Stimulated activated CD4-positive, alpha-beta T cell treated with anti-CD3 and anti-CD28 coated beads, Interleukin-4, amount 100 ng/mL, for 4 hours (primary cell): ENCODE measurements at regions not wholly inside any gene's neighbourhood (a gene's known extent, or its start where the extent isn't known, plus 50 kb on each side); places are given as distances from the start of the nearest gene placed in this dataset.

Experiments used
- DNase-seq, 2 experiments: peaks; one replicate each; pipeline ENCODE4 v3.0.0-alpha.2; 2020

- DNase-seq, result no peak
Observed at GRCh38 chr6:12555267-12555666, 161.3 kb upstream of the PHACTR1 start.

- DNase-seq, result no peak
Observed at GRCh38 chr6:12555781-12556180, 160.8 kb upstream of the PHACTR1 start.

DNA sequence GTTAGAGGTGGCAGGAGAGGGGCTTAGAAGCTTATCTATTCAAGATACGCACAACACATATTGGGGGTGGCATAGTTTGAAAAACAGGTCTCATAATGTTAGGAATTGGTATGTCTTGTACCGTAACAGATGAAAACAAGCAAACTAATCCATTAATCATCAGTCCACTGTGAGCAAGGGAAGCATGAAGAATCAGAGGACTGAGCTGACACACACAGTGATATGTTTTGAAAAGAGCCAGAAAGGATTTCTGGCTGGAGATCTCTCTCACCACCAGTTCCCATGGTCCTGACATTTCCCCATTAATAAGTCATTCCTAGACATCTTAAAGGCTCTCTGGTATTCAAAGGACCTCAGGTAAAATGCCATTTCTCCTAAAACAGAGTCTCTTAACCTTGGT lies 158.8 kb upstream of the PHACTR1 start:
- no peak for DNase-seq

DNA sequence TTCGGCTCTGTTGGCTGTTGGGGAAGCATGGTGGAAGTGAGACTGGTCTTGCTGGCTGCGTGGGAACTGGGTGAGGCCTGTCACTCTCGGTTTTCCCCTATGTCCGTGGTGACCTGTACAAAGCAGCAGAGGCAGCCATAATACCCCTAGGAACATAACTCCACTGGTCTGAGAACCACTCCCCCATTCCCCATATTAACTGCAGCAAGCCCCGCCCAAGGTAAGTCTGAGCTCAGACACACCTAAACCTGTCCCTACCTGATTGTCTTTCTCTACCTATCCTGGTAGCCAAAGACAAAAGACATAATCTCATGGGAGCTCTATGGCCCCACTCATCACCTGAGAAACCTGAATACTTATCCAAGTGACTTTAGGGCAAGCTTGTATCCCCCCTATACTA lies 156.3 kb upstream of the PHACTR1 start:
- DNase-seq, result no peak

DNA sequence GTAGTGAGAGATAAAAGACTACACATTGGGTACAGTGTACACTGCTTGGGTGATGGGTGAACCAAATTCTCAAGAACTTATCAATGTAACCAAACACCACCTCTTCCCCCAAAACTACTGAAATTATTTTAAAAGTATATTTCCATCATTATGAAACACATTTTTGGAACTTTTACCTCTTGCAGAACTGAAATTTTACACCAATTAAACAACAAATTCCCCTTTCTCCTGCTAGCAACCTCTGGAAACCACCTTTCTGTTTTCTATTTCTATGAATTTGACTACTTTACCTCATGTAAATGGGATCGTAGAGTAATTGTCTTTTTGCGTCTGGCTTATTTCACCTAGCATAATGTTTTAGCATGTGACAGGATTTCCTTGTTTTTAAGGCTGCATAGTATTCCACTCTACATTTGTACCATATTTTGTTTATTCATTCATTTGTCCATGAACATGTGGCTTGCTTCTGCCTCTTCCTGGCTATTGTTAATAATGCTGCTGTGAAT lies 149.9 kb upstream of the PHACTR1 start:
- no peak for DNase-seq

- DNase-seq, result no peak
Observed at GRCh38 chr6:12567682-12568081, 148.9 kb upstream of the PHACTR1 start.

DNA sequence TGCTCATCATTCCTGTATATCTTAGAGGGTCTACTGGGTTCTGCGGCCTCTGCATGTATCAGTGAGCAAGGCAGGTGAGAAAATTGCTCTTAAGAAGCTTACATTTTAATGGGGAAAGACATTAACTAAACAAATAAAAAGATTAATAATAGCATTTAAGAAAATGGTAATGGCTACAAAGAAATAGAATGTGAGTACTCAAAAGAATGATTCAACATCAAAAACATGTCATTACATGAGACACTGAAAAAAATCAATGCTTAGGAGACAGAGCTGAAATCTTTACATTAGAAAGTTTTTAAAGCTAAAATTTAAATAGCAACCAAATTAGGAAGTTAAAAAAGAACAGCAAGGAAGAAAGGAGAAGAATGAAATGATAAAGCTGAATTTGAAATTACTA lies 146.9 kb upstream of the PHACTR1 start:
- no peak for DNase-seq

- no peak for DNase-seq
Observed at GRCh38 chr6:12570461-12571030, 146.0 kb upstream of the PHACTR1 start.

DNA sequence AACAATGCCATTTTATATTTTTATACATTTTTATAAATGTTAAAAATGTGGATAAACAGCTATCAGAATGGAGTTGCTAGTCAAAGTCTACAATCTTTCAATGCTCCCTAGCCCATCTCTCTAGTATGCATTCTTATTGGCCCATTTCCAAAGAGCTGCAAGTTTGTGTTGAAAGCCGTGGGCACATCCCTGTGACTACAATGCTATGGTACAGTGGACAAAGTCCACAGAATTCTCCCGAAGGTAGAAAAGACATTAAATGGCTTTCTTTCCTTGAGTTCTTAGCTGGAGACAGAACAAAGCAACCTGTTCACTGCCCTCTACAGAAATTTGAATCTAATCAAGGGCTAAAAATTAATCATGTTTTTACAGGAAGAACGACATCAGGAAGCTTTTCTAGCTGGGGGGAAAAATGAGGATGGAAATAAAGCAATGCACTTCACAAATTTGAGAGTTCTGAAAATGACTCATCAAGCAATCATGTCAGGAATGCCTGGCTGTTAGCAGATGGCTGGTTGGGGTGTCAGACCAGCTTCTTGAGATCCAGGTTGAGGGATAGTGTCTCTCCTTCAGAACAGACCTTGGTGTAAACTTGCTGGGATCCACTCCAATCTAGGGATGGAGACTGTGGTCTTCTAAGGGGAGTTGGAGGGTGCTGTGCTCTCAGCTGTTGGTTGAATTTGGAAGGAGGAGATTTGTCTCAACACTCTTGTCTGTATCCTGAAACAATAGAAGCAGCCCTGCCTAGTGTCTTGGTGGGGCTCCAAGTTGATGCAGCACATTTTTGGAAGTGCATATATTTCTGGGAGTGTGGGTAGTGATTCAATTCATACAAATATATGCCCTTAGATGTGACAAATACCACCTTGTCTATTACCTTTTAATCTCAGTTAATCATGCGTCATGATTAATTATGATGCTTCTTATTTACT lies 143.4 kb upstream of the PHACTR1 start:
- no peak for DNase-seq

DNA sequence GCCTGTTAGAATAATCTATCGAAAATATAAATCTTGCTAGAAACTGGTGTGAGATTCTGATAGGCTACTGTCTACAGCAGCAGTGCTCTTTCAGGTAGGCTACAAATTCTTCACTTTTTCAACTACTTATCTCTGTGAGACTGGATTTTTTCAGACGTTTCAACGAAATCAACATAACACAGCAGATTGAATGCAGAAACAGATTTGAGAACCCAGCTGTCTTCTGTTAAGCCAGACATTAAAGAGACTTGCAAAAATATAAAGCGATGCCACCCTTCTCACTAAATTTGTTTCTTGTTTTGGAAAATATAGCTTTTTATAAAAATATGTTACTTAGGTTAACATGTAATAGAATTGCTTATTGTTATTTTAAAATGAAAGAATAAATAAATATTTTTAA lies 140.6 kb upstream of the PHACTR1 start:
- no peak for DNase-seq

DNA sequence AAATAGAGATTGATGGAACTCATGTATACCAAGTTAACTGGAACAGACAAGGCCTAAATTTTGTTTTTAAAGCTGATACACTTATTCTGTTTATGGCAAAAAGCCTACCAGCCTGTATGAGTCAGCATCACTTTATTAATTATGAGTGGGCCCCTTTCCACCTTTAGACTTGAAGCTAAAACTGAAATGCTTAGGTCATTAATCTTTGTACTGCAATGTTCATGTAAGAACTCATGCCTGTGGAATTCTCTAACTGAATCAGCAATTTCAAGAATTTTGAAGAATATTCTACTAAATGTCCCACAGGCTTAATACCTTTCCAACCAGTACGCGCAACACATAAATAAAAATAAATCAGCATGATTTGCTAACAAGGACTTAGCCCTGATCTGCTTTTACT lies 140.2 kb upstream of the PHACTR1 start:
- DNase-seq, result no peak

DNA sequence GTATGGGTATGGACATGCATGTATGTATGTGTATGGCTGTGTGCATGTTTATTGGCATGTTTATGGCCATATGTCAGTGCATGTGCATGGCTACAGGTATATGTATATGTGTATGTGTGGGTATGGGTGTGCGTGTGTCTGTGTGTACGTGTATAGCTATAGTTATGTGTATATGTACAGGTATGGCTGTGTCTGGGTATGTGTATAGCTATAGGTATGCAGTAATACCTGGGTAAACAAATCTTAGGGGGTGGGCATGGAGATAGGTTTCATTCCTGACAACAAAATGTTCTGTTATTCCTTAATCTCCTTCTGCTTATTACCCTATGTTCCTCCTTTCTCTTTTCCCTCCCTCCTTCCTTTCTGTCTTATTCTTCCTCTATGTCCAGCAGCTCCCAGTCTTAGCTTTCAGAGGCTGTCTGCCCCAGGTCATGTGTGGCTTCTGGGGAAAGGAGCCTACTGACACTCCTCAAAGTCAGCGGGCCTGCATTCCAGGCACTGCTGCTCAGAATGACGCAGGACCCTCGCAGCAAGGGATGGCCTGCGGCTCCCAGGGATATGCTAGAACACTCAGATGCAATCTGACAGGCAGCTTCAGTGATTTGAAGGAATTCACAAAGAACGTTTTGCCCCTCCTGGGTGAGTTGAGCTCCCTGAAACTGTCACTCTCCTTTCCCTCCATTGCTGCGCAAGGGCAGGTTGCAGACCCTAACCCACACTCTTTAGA lies 139.3 kb upstream of the PHACTR1 start:
- no peak for DNase-seq

GRCh38 chr6:12578097-12578496 lies 138.5 kb upstream of the PHACTR1 start:
- no peak for DNase-seq

- DNase-seq, result no peak
Observed at GRCh38 chr6:12578751-12579150, 137.8 kb upstream of the PHACTR1 start.

DNA sequence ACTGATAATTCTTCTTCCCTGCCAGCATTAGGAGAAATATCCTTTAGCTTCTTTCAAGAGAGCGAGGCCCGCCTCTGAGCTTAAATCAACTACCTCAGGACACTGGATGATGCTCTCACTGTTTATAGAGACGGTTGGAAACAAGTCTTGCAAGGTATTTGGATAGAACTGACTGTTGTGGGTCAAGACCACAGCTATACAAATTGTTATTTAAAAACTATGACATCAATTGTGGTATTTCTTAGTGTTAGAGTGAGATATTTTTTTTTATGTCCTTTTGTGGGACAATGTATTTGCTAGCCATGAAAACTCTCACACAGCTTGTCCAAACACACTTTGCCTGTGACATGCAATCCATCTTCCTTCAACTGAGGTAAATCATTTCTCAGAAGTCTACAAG lies 136.3 kb upstream of the PHACTR1 start:
- no peak for DNase-seq

DNA sequence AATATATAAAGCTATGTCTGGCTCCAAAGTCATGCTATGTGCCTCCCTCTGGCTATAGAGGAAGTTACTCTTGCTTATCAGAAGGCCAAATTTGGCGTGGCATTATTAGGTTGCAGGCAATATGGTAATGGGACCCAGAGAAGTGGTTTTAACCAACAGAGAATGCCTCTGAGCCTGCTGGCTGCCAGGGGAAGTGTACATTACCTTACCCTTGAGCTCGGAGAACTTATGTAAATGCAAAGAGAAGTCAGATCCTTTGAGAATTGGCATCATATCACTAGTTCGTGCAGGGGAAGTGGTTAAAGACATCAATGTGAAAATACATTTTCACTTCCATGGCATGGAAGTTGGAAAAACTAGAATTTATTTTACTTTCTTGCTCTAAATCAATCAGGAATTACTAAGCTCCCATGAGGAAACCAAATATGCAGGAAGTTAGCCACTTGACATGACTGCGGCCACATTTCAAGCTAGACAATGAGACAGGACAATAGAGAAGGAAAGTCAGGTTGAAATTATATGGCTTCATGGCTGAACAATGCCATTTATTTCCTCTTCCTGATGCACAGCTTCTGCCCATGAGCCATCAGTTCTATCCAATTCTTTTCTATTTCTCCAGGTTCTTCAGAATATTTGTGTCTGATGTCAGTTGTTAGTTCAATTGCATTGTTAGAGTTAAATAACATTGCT lies 134.0 kb upstream of the PHACTR1 start:
- no peak for DNase-seq

- no peak for DNase-seq
Observed at GRCh38 chr6:12584631-12585405, 131.7 kb upstream of the PHACTR1 start.

- DNase-seq, result no peak
Observed at GRCh38 chr6:12585497-12585958, 131.0 kb upstream of the PHACTR1 start.

DNA sequence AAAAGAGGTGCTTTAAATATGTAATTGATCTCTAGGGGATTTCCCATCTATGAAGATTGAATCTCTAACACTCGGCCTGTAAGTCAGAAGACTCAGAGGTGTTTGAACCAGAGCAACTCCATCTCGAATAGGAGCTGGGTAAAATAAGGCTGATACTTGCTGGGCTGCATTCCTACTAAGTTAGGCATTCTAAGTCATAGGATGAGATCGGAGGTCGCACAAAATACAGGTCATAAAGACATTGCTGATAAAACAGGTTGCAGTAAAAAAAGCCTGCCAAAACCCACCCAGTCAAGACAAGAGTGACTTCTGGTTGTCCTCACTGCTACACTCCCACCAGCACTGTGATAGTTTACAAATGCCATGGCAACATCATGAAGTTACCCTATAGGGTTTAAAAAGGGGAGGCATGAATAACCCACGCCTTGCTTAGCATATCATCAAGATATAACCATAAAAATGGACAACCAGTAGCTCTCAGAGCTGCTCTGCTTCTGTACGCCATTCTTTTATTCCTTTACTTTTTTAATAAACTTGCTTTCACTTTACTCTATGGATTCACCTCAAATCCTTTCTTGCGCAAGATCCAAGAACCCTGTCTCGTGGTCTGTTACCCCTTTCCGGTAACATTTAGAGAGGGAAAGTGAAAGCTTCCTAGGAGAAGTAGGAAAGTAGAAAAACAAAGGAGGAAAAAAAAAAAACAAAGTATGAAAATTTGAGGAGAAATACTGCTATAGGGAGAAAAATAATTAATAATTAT lies 129.7 kb upstream of the PHACTR1 start:
- DNase-seq, result no peak

DNA sequence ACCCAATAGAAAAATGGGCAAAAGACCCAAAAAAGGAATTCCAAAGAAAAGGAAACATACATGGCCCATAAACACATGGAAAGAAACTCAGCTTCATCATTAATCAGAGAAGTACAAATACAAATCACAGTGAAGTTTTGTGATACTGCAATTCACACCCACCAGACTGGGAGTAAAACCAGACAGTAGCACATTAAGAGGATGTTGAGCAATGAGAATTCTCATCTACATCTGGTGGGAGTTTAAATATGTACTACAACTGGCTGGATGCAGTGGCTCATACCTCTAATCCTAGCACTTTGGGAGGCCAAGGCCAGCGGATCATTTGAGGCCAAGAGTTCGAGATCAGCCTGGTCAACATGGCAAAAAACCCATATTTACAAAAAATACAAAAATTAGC lies 125.7 kb upstream of the PHACTR1 start:
- DNase-seq, result no peak

DNA sequence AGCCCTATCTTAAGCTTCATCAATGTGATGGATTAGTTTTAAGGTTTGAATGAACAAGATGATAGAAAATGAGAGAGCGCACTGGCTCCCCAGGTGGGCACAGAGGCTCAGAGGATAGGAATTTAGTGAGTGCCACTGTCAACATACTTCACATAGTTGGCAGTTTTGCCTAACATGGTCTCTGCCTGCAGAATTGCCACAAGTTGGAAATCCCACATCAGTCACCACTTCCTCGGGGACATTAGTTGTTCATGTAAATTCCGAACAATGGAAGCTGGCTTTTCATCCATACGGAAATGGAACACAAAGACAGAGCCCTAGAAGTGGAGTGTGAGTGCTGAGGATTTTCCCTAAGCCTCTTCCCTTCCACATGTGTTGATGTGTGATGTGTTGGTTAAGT lies 123.9 kb upstream of the PHACTR1 start:
- DNase-seq, result no peak
